NCI-H2081 treated with DMSO at 0.1 percent for 48 hours (cell line): ENCODE measurements at regions not wholly inside any gene's neighbourhood (a gene's known extent, or its start where the extent isn't known, plus 50 kb on each side); places are given as distances from the start of the nearest gene placed in this dataset.

Source experiments
- DNase-seq: peaks from one replicate; lab custom pipeline; 2025; lab: John Stamatoyannopoulos, UW

DNA sequence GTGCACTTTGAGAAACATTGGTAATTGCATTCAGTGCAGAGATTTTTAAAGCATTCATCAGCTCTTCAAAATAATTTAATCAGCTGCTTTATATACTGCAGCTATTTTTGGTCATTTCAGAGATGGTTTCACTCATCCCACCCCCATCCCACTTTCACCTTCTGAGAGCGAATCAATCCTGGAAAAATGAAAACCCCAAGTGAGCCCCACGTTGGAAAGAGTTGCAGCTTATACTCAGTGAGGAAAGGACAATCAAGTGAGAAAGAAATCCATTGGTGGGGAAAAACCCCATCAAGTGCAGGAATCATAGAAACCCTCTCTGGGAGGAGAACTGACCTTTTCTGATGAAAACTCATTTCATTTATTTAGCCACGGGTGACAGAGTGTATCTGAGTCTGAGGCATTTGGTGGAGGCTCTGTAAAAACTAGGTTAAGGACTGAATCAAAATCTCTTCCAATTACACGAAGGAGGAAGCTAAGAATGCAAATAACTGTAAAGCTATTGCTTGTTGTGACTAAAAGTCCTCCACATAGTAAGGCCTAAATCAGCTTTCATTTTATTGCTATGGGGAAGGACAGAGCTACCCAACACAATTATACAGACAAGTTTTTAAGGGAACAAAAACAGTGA, 240.4 kb upstream of the PGRMC2 start:
- no peak for DNase-seq

DNA sequence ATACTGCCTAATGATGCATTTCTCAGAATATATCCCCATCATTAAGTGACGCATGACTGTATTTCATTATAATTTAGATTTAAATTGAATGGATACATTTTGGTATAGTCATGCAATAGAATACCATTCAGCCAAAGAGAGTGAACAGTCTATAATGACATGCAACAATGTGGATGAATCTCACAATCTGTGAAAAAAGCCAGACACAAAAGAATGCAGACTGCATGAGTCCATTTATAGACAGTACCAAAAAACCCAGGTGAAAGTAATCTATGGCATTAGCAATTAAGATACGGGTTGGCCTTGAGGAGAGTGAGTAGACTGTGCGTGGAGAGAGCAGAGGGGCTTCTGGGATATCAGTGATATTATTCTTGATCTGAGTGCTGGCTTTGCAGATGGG, 239.7 kb upstream of the PGRMC2 start:
- DNase-seq = no peak

DNA sequence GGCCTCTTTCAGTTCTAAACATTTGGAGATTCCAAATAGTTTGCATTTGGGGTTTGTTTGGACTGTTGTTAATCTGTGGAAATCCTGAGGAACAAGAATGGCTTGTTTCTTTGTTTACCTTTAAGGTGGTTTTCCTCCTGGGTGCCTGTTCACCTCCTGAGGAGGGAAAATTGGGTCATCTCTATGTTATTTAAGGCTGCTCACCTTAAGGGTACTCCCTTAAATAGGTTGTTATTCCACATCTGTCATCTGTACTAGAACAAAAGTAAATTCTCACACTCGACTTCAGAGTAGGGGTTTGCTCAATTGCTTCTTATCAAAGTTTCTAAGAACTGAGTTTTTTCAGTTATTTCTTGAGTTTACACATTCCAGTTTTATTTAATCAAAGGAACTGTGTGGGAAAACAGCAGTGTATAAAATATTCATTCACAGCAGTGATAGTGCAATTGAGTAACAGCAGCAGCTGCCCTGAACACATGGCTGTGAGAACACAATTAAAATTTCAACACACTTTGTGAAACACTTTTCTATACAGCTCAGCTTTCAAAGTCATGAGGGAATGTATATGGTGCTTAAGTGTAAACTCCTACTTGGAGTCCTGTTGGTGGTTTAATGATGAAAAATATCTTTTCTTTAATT, 238.5 kb upstream of the PGRMC2 start:
- DNase-seq = no peak

DNA sequence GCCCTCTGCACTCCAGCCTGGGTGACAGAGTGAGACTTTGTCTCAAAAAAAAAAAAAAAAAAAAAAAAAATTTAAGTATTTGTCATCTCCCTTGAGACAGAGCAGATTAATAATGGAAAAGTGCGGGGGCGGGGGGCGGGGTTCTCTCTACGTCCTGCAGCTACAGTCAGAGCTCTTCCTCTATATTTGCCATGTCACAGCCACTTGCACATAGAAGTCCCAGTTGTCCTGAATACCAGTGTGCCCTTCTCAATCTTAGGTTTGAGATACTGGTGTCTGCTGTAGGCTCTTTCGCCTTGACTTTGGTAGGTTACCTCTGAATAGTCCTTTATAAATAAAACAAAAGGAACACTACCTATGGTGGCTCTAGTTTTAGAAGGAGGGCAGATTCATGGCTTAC, 237.8 kb upstream of the PGRMC2 start:
- DNase-seq = no peak

DNA sequence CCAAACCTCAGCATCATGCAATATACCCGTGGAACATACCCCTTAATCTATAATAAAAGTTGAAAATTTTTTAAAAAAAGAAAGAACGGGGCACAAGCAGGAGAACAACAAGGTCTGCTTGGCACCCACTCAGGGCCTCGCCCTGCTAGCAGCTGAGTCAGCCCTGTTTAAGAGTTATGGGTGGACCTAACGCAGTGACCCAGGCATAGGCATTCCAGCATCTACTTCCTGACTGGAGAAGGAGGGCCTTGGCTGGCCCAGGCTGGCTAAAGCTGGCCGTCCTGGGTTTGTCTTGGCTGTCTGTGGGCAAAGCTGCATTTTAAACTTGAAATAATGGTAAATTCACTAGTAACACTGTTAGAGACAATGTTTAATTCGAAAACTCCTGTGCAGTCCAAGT, 236.7 kb upstream of the PGRMC2 start:
- no peak for DNase-seq

DNA sequence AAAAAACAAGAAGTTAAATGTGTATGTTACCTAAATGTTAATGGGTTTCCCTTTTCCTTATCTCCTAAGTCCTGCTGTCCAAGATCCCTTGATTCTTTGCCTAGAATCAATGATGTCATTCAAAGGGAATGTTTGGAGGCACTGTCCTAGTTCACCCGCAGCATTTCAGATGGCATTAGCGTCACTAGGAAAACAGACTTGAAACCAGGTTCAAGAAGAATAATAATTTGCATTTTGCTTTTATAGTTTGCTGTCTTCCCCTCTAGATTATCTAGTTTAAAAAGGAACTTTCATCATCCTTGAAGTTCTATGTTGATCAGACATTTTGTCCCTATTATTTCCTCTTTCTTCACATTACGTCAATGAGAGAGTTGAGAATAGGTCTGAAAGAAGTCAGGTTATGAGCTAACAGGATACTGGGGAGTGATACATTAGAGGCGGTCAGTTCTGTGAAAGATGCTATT, 234.1 kb upstream of the PGRMC2 start:
- no peak for DNase-seq

DNA sequence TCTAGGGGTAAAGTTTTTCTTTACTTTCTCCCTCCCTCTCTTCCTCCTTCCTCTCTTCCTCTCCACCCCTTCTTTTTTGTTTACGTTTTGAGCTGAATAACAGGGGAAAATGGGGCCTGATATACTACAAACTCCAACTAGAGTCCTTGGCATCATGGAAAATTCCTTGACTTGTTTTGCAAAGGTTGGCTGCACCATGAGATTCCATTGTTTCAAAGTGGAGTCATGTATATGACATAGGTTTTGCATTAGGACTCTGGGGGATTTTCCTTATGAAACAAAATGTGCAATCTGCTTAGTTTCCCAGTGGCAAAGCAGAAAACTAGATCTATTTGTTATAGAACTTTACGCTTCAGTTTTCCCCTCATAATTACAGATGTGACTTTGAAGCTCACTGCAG, 233.5 kb upstream of the PGRMC2 start:
- no peak for DNase-seq

DNA sequence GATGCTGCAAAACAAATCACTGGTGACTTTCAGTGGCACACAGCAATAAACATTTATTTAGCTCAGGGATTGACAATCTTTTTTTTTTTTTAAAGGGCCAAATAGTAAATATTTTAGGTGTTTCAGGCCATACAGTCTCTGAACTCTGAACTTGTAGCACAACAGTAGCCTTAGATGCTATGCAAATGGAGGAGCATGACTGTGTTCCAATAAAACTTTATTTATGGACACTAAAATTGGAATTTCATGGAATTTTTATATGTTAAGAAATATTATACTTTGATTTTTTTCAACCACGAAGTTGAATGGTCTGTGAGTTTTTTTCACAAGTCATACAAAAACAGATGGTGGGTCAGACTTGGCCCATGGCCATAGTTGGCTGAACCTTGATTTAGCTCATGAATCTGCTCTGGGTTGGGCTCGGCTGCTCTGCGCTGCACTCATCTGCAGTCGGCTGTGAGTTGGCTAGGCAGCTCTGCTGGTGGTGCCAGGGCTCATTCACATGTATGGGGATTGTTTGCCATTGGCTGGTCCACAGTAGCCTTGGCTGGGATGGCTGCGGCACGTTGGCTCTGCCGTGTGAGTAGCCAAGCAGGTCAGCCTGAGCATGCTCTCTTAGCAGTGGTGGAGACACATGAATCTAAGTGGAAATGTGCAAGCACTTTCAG, 231.7 kb upstream of the PGRMC2 start:
- no peak for DNase-seq

DNA sequence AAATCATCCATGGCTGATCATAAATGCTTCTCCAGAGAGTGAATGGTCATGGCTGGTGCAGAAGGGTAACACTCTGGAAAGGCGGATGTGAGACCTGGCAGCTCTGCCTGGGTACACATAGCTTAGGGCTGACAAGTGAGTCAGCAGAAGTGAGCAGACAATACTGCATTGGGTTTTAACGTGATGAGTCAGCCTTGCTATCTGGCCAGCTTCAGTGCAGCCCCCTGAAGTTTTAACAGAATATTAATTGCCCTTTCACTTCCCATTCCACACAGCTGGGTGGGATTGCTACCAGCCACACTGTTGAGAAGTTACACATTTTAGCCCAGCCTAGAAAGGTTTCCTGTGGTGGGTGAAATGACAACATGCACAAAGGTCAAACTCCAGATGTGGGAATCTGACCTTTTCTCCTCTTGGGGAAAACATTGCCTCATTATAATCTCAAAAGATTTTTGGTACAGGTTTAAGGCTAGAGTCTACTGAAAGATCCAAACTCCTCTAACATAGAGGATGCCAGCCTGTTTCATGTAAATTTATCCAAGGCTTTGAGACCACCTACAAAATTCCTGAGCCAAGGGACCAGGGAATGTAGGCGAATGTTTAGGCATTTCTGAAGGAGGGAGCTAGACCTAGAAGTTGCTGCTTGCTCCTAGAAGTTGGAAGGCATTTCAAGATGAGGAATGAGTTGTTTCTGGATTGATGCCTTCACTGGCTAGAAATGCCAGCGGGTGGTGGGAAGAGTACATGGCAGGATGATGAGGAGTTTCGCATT, 230.3 kb upstream of the PGRMC2 start:
- DNase-seq = no peak

DNA sequence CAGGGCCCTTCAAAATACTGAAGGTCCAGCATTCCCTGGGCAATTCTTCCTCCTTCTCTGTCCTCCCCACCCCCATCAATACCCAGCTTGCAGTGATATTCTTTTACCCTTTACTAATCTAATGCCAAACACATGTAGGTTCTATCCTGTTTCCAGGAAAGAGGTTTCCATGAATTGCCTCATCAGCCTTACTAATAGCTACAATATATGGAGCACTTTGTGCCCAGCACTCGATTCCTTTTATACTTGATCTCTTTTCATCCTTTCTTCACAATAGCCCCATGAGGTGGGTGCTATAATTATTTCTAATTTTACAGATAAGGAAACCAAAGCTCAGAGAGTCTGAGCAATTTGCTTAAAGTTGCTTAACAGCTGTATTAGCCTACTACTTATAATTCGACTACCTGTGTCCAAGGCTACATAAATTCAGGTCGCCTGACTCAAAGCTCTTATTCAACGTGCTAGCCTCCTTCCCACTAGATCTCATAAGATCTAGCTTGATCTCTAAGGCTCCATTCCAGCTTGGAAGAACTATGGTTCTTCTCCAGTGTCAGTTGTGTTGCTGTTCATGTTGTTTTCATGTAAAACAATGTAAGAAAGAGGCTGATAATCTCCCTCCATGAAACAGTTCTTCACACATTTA, 229.6 kb upstream of the PGRMC2 start:
- DNase-seq = no peak

DNA sequence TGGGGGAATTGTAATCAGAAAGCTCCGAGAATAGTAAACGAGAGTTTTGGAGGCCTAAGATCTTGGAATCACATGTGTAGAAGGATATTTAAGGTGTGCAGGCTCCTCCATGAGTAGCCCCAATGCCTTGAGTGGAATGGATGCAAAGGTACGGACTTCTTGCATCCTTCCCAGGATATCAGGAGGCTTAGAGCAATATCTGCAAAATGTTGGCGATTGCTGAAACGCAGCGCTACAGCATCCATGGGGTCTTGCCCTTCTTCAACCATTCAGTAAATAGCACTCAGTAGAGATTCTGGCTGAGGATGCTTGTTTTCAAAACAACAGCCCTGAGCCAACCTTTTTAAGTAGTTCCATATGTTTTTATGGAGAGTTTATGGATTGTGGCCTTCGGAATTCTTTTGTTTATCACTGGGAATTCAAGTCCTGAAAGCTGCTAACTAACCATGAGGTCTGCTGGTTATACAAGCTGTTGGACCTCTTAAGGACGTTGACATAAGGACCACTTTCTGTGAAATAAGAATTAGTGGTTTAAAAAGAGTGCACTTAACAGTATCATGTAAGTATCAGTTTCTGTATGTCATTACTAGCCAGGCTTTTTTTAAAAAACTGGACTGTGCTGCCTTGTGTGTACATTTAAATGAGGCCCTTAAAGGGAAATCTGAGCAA, 228.8 kb upstream of the PGRMC2 start:
- no peak for DNase-seq

DNA sequence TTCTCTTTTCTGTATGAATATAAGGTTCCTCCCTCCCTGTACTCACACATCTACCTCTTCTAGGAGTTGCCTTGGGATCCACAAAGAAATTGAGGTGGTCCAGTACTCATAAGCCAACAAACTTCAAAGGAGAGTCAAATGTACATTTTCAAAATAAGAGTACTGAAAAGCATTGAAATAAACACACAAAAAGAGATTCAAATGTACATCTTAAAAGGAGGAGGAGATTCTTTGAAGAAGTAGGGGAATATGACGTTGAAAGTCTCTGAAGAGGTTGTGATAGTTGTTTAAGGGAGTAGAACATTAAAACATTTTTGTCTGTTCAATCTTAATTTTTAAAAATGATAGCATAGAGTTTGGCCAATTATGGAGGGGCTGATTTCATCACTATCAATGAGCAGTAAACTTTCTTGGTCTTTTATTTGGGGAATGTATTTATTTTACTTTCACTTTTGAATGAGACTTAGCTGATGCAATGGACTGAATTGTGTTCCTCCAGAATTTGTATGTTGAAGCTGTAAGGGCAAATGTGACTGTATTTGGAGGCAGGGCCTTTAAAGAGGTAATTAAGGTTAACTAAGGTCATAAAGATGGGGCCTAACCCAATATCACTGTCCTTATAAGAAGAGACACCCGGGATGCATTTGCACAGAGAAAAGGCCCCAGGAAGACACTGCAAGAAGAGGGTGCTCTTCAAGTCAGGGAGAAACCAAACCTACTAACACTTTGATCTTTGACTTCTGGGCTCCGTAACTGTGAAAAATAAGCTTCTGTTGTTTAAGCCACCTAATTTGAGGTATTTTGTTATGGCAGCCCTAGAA, 226.3 kb upstream of the PGRMC2 start:
- no peak for DNase-seq

DNA sequence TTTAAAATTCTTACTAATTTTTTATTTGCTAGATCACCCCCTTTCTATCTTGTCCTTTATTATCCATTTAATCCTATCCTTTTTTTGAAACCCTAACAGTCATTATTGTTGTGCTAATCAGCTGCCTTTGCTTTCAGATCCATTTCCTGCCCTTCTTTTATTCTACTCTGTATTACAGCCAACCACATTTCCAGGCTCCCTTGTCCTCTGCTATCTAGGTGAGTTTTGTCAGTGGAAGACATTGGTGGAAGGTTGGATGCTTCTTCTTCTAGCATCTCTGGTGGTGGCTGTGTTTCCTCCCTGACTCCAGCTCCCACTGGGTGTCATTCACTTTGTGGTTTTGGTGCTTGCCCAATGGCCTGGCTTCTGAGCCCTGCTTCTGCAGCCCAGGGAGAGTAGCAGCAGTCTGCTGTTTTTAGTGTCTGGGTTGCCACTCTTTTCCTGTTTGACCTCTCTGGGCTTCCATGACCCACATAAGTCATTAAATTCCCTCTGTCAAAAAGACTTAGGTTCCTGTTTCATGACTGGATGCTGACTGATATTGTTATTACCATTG, 225.2 kb upstream of the PGRMC2 start:
- DNase-seq = no peak

DNA sequence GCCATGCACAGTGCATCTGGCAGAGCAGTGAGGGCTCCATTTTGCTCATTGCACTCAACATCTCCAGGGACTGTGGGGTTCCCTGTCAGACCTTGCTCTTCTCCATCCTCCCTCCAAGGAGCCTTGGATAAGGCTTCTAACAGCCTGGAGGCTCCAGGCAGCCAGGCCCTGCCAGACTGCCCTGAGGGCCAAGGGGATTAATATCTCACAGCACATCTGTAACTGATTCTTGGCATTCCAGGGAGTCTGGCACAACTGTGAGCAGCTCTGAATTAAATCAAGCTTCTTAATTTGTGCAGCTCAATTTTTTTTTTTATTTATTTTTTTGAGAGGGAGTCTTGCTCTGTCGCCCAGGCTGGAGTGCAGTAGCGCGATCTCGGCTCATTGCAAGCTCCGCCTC, 224.5 kb upstream of the PGRMC2 start:
- DNase-seq = no peak

DNA sequence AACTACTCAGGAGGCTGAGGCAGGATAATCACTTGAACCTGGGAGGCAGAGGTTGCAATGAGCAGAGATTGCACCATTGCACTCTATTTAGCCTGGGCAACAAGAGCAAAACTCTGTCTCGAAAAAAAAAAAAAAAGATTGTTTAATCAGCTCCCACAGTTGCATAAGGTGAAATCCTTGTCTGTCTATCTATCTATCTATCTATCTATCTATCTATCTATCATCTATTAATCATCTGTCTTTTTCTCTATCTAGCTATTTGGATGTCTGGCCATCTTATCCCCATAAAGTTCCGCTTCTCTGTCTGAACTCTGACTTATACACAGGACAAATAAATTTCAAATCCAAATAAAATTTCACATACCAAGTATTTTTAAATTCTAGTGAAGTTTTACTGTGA, 223.2 kb upstream of the PGRMC2 start:
- DNase-seq = no peak

DNA sequence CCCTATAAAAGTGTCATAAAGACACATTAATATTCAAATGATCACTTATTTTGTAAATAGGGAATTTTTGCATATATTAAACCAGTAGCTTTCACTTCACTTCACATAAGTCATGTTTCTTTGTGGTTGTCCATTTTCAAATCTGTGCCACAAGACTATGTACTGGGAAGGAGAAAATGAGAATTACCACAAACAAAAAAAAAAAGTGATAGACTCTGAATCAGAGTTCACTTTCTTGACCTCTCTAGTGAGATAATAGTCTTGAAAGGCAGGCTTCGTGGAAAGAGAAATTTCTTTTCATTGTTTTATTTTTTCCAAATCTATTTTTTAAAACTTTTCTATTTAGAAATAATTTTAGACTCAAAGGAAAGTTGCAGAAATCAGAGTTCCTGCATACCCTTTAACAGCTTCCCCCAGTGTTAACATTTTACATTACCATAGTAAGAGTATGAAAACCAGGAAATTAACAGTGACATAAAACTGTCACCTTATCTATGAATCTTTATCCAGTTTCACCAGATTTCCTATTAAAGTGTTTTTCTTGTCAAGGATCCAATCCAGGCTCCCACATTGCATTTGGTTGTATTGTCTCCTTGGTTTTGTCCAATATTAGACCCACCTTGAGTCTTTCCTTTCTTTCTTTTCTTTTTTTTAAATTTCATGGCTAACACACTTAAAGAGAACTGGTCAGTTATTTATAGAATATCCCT, 215.4 kb upstream of the PGRMC2 start:
- DNase-seq = no peak

DNA sequence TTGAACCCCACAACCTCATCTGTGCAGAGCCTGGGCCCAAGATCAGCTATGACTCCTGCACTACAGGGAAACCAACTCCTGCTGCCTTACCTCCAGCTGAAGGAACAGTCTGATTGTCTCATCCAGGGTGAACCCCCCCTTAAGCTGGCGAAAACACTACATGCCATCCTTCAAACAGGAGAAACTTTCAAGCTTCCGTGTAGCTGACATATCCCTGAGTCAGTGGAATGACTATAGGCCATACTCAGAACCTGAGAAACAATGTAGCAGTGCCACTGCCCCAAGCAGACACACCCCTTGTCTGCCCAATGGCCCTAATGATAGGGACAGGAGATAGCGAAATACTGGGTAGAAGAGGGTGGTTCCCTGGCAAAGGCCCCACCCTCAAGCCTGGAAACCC, 213.6 kb upstream of the PGRMC2 start:
- no peak for DNase-seq

DNA sequence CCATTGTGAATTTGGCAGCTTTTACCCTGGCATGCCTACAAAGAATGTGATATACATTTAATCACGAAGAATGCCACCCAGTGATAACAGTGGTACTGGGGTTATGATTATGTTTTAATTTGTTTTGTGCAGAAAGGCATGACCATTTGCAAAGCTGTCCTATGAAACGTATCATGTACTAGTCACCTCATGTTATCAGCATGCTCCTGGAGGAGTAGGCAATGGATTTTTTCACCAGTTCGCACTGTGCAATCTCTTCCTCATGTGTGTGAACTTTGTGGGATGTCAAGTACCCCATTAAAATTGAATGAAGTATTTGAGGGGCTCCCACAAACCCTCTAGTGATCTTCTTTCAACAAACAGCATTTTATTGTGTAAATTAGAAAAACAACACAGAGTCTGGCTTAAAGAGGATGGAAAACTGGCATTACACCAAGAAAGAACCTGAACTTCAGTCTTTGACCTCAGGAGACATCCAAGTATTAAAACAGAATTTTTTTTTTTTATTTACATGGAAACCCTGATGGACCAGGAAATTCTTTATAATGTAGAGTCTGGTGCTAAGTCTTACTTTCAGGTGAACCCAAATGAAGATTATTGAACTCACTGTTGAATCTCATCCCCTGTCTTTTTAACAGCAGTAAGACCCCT, 200.6 kb upstream of the PGRMC2 start:
- no peak for DNase-seq

DNA sequence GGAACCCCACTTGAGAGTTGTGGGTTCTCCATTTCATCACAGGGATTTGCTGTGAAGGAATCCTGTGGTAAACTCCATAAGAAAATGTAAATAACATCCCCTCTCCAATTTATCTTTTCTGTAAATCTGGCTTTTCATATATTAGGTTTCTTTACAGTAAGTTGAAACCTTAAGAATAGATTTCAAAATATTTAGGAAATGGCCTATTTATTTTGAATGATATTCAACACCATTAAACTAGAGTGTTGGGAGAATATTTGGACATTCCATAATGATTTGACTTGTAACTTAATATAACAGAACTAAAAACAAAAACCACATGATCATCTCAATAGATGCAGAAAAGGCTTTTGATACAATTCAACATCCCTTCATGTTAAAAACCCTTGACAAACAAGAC, 197.3 kb upstream of the PGRMC2 start:
- no peak for DNase-seq
